ENCODE measurements at regions not wholly inside any gene's neighbourhood (a gene's known extent, or its start where the extent isn't known, plus 50 kb on each side); places are given as distances from the start of the nearest gene placed in this dataset.

- no peaks in the 10 kb centered on the region for H3K27me3 ChIP-seq (replicated peaks; ENCODE audit: control insufficient read depth, insufficient read depth, low read length)
- TF ChIP-seq CTCF (IDR thresholded peaks at IDR 0.05; ENCODE audit: insufficient read depth, low read length, poor library complexity, severe bottlenecking): no peak
- H3K4me3 ChIP-seq (replicated peaks; ENCODE audit: low read depth, low read length): no peak overlapping the region
- DNase-seq (ENCODE audit: extremely low read depth, insufficient read length): no peak
- H3K36me3 ChIP-seq (ENCODE audit: control insufficient read depth, insufficient read depth, low read length): no peaks in the 10 kb centered on the region
These were observed 702.0 kb downstream of the KCNJ2 start for GRCh38 chr17:70871180-70871818.

- DNase-seq (ENCODE audit: extremely low read depth, insufficient read length): no peak
- no peaks in the 10 kb centered on the region for H3K27me3 ChIP-seq (replicated peaks; ENCODE audit: control insufficient read depth, insufficient read depth, low read length)
- no peak for TF ChIP-seq CTCF (IDR thresholded peaks at IDR 0.05; ENCODE audit: insufficient read depth, low read length, poor library complexity, severe bottlenecking)
- no peak overlapping the region for H3K4me3 ChIP-seq (replicated peaks; ENCODE audit: low read depth, low read length)
- no peaks in the 10 kb centered on the region for H3K36me3 ChIP-seq (ENCODE audit: control insufficient read depth, insufficient read depth, low read length)
These were observed 702.8 kb downstream of the KCNJ2 start for GRCh38 chr17:70872103-70872502.

- no peak overlapping the region for H3K4me3 ChIP-seq (replicated peaks; ENCODE audit: low read depth, low read length)
- H3K27me3 ChIP-seq (replicated peaks; ENCODE audit: control insufficient read depth, insufficient read depth, low read length): no peaks in the 10 kb centered on the region
- no peak for TF ChIP-seq CTCF (IDR thresholded peaks at IDR 0.05; ENCODE audit: insufficient read depth, low read length, poor library complexity, severe bottlenecking)
- no peaks in the 10 kb centered on the region for H3K36me3 ChIP-seq (ENCODE audit: control insufficient read depth, insufficient read depth, low read length)
- DNase-seq (ENCODE audit: extremely low read depth, insufficient read length): no peak
These were observed 706.5 kb downstream of the KCNJ2 start for GRCh38 chr17:70875729-70876310.

GRCh38 chr17:70878879-70879278, 709.5 kb downstream of the KCNJ2 start:
- H3K27me3 ChIP-seq (replicated peaks; ENCODE audit: control insufficient read depth, insufficient read depth, low read length): no peaks in the 10 kb centered on the region
- H3K36me3 ChIP-seq (ENCODE audit: control insufficient read depth, insufficient read depth, low read length): no peaks in the 10 kb centered on the region
- DNase-seq (ENCODE audit: extremely low read depth, insufficient read length): no peak
- TF ChIP-seq CTCF (IDR thresholded peaks at IDR 0.05; ENCODE audit: insufficient read depth, low read length, poor library complexity, severe bottlenecking): no peak
- no peak overlapping the region for H3K4me3 ChIP-seq (replicated peaks; ENCODE audit: low read depth, low read length)

- Histone ChIP-seq H3K27me3 (replicated peaks; ENCODE audit: control insufficient read depth, insufficient read depth, low read length) (no peaks in the 10 kb centered on the region), H3K4me3 (replicated peaks; ENCODE audit: low read depth, low read length) (no peak overlapping the region), H3K36me3 (ENCODE audit: control insufficient read depth, insufficient read depth, low read length) (no peaks in the 10 kb centered on the region)
- no peak for TF ChIP-seq CTCF (IDR thresholded peaks at IDR 0.05; ENCODE audit: insufficient read depth, low read length, poor library complexity, severe bottlenecking)
- DNase-seq (ENCODE audit: extremely low read depth, insufficient read length): no peak
These were observed 710.1 kb downstream of the KCNJ2 start for GRCh38 chr17:70879401-70879800.

Measured in GM06990 (cell line).